ENCODE measurements at regions not wholly inside any gene's neighbourhood (a gene's known extent, or its start where the extent isn't known, plus 50 kb on each side); places are given as distances from the start of the nearest gene placed in this dataset.
"Not testable (repeated sequence)": the region's sequence is repeated elsewhere in the genome, so short reads cannot be mapped to it uniquely, and the experiment has no call there.

DNA sequence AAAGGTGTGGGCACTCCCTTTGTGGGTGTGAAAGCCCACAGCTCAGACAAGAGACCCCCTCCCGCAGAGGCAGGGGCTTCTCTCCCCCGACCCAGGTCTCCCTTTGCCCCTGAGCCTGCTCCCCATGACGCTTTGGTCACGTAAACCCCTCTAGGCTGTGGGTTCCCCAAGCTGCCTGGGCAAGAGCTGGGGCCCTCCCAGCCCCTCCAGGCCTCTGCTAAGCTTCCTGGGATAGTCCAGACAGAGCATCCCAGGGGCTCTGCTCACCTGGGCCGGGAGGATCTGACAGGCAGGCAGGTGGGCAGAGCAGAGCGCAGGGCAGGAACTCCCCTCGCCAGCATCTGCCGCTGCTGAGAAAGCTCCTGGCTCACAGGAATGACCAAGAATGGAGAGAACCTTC is 177.3 kb downstream of the BANP start:
- Histone ChIP-seq H3K9ac (ENCODE audit: low read depth in 1 of 3, low read length in 3 of 3) (no peak overlapping the region), H3K36me3 (ENCODE audit: control insufficient read depth in 3 of 3, insufficient read depth in 3 of 3, low read length in 3 of 3) (no peaks in the 10 kb centered on the region), H3K27me3 (ENCODE audit: control insufficient read depth in 3 of 3, insufficient read depth in 3 of 3, low read length in 3 of 3) (peaks cover 11 to 17% (median 16%) of the 10 kb centered on the region in 3 donors), H3K4me1 (ENCODE audit: control insufficient read depth in 3 of 3, insufficient read depth in 3 of 3, low read length in 3 of 3) (no peaks in the 10 kb centered on the region), H3K4me3 (ENCODE audit: low read length in 3 of 3) (no peak overlapping the region), H3K9me3 (ENCODE audit: control insufficient read depth in 3 of 3, low read length in 3 of 3) (no peaks in the 10 kb centered on the region), H3K27ac (ENCODE audit: low read depth, low read length) (no peak overlapping the region)

GRCh38 chr16:88129133-88129532 is 177.9 kb downstream of the BANP start:
- not testable (repeated sequence) for H3K36me3 ChIP-seq (ENCODE audit: control insufficient read depth in 3 of 3, insufficient read depth in 3 of 3, low read length in 3 of 3); H3K4me3 ChIP-seq (ENCODE audit: low read length in 3 of 3); H3K27ac ChIP-seq (ENCODE audit: low read depth, low read length); H3K9me3 ChIP-seq (ENCODE audit: control insufficient read depth in 3 of 3, low read length in 3 of 3); H3K9ac ChIP-seq (ENCODE audit: low read depth in 1 of 3, low read length in 3 of 3); H3K4me1 ChIP-seq (ENCODE audit: control insufficient read depth in 3 of 3, insufficient read depth in 3 of 3, low read length in 3 of 3)
- H3K27me3 ChIP-seq (ENCODE audit: control insufficient read depth in 3 of 3, insufficient read depth in 3 of 3, low read length in 3 of 3): peaks cover 16 to 21% (median 17%) of the 10 kb centered on the region in 3 donors

GRCh38 chr16:88130016-88130415 is 178.8 kb downstream of the BANP start:
- H3K27me3 ChIP-seq (ENCODE audit: control insufficient read depth in 3 of 3, insufficient read depth in 3 of 3, low read length in 3 of 3): peaks cover 17 to 23% (median 20%) of the 10 kb centered on the region in 3 donors
- H3K9me3 ChIP-seq (ENCODE audit: control insufficient read depth in 3 of 3, low read length in 3 of 3): no peaks in the 10 kb centered on the region
- H3K4me1 ChIP-seq (ENCODE audit: control insufficient read depth in 3 of 3, insufficient read depth in 3 of 3, low read length in 3 of 3): no peaks in the 10 kb centered on the region
- H3K9ac ChIP-seq (ENCODE audit: low read depth in 1 of 3, low read length in 3 of 3): no peak overlapping the region
- H3K27ac ChIP-seq (ENCODE audit: low read depth, low read length): no peak overlapping the region
- H3K4me3 ChIP-seq (ENCODE audit: low read length in 3 of 3): no peak overlapping the region
- H3K36me3 ChIP-seq (ENCODE audit: control insufficient read depth in 3 of 3, insufficient read depth in 3 of 3, low read length in 3 of 3): no peaks in the 10 kb centered on the region

DNA sequence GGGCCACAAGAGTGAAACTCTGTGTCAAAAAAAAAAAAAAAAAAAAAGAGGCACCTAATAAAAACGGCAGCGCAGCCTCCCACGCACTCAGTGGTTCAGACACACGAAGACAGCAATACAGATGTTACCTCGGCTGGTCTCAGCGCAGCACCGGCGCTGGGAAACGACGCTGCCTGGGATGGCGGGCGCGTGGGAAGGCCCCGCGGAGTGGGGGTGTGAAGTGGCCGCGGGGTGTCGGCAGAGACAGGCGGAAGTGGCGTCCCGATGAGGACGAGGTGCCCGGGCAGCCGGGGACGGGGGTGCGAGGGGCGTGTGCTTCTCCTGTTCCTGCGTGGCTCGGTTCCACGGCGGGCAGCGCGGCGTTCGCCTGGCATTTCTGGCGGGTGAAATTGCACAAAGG is 179.4 kb downstream of the BANP start:
- Histone ChIP-seq H3K36me3 (ENCODE audit: control insufficient read depth in 3 of 3, insufficient read depth in 3 of 3, low read length in 3 of 3) (no peaks in the 10 kb centered on the region), H3K27me3 (ENCODE audit: control insufficient read depth in 3 of 3, insufficient read depth in 3 of 3, low read length in 3 of 3) (peaks cover 17 to 23% (median 20%) of the 10 kb centered on the region in 3 donors), H3K4me3 (ENCODE audit: low read length in 3 of 3) (no peak overlapping the region), H3K27ac (ENCODE audit: low read depth, low read length) (no peak overlapping the region), H3K9me3 (ENCODE audit: control insufficient read depth in 3 of 3, low read length in 3 of 3) (no peaks in the 10 kb centered on the region), H3K9ac (ENCODE audit: low read depth in 1 of 3, low read length in 3 of 3) (no peak overlapping the region), H3K4me1 (ENCODE audit: control insufficient read depth in 3 of 3, insufficient read depth in 3 of 3, low read length in 3 of 3) (no peaks in the 10 kb centered on the region)

DNA sequence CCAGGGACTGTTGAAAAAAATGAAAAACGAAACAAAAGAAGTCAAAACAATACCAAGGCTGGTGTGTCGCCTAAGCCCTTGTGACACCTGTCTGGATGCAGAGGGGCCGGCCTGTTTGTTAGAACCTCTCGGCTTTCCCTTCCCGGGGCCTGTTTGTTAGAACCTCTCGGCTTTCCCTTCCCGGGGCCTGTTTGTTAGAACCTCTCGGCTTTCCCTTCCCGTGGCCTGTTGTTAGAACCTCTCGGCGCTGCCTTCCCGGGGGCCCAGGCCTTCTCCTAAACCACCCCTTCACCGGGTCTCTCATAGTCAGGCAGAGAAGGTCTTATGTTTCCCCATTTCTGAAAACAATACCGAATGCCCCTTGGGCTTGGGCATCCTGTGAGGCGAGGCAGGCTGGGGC is 180.0 kb downstream of the BANP start:
- no peaks in the 10 kb centered on the region for H3K9me3 ChIP-seq (ENCODE audit: control insufficient read depth in 3 of 3, low read length in 3 of 3)
- H3K36me3 ChIP-seq (ENCODE audit: control insufficient read depth in 3 of 3, insufficient read depth in 3 of 3, low read length in 3 of 3): no peaks in the 10 kb centered on the region
- no peaks in the 10 kb centered on the region for H3K4me1 ChIP-seq (ENCODE audit: control insufficient read depth in 3 of 3, insufficient read depth in 3 of 3, low read length in 3 of 3)
- peaks cover 20 to 27% (median 23%) of the 10 kb centered on the region in 3 donors for H3K27me3 ChIP-seq (ENCODE audit: control insufficient read depth in 3 of 3, insufficient read depth in 3 of 3, low read length in 3 of 3)
- no peak overlapping the region for H3K27ac ChIP-seq (ENCODE audit: low read depth, low read length)
- no peak overlapping the region for H3K4me3 ChIP-seq (ENCODE audit: low read length in 3 of 3)
- no peak overlapping the region for H3K9ac ChIP-seq (ENCODE audit: low read depth in 1 of 3, low read length in 3 of 3)

DNA sequence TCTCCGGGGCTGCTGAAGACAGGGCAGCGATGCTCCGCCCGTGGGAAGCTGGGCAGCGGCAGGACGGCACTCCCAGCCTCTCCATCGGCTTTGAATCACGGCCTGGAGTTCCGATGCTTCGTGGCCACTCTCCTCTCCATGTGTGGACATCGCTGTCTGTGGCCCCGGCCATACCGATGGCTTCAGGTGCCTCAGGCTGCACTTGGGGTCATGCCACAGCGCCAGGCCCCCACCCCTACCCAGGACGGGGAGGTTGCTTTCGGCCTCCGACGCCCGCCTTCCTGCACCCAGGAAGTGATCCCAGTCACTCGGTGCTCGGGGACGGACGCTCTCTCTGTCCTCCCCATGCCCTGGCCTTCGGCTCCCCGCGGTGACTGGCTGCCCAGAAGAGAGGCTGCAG is 180.7 kb downstream of the BANP start:
- H3K4me1 ChIP-seq (ENCODE audit: control insufficient read depth in 3 of 3, insufficient read depth in 3 of 3, low read length in 3 of 3): no peaks in the 10 kb centered on the region
- H3K36me3 ChIP-seq (ENCODE audit: control insufficient read depth in 3 of 3, insufficient read depth in 3 of 3, low read length in 3 of 3): no peaks in the 10 kb centered on the region
- no peaks in the 10 kb centered on the region for H3K9me3 ChIP-seq (ENCODE audit: control insufficient read depth in 3 of 3, low read length in 3 of 3)

DNA sequence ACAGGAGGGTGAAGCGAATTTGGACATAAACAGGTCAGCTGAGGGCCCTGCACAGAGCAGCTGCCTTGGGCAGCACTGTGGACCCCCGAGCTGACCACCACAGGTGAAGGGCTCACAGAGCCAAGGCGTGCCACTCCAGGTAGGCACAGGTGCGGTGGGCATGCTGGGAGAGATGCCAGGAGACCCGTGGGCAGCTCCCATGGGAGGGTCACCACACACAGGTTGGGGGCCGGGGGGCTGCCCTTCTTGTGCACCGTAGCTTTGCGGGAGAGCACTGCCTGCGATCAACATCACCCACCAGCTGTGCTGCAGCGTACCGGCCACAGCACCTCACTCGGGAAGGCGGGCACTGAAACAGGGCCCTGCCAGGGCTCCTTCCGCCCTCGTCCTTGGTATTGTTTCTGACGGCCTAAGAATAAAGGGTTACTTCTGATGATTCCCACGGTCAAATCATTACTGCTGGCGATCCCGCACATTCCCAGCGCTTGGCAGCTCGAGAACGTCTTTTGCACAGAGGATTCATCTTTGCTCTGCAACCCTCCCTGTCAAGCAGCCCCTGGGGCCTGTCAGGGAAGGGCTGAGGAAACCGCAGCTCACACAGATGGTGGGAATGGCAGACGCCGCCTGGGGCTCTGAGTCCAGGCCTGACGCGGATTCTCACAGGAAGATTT is 181.7 kb downstream of the BANP start:
- Histone ChIP-seq H3K27ac (ENCODE audit: low read depth, low read length) (no peak overlapping the region), H3K9me3 (ENCODE audit: control insufficient read depth in 3 of 3, low read length in 3 of 3) (no peaks in the 10 kb centered on the region), H3K36me3 (ENCODE audit: control insufficient read depth in 3 of 3, insufficient read depth in 3 of 3, low read length in 3 of 3) (no peaks in the 10 kb centered on the region), H3K27me3 (ENCODE audit: control insufficient read depth in 3 of 3, insufficient read depth in 3 of 3, low read length in 3 of 3) (peaks cover 22 to 40% (median 29%) of the 10 kb centered on the region in 3 donors), H3K4me1 (ENCODE audit: control insufficient read depth in 3 of 3, insufficient read depth in 3 of 3, low read length in 3 of 3) (no peaks in the 10 kb centered on the region), H3K9ac (ENCODE audit: low read depth in 1 of 3, low read length in 3 of 3) (no peak overlapping the region), H3K4me3 (ENCODE audit: low read length in 3 of 3) (no peak overlapping the region)

More for the DNA sequence above, 180.7 kb downstream of the BANP start:
- no peak overlapping the region for H3K4me3 ChIP-seq (ENCODE audit: low read length in 3 of 3)
- H3K27me3 ChIP-seq (ENCODE audit: control insufficient read depth in 3 of 3, insufficient read depth in 3 of 3, low read length in 3 of 3): peaks cover 22 to 33% (median 28%) of the 10 kb centered on the region in 3 donors
- no peak overlapping the region for H3K27ac ChIP-seq (ENCODE audit: low read depth, low read length)
- no peak overlapping the region for H3K9ac ChIP-seq (ENCODE audit: low read depth in 1 of 3, low read length in 3 of 3)

DNA sequence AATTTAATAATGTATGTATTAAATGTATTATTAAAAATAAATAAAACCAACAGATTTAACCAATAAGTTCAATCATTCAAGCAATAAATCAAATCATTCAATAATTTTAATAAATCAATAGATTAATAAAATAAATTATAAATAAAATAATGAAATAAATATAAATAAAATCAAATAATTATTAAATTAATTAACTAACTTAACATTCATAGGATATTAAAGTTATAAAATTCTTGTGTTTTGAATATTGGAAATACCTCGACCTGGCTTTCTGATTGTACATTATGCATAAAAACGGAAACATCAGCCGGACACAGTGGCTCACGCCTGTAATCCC is 182.2 kb downstream of the BANP start:
- H3K4me1 ChIP-seq (ENCODE audit: control insufficient read depth in 3 of 3, insufficient read depth in 3 of 3, low read length in 3 of 3): no peaks in the 10 kb centered on the region
- peaks cover 0 to 4% (median 0%) of the 10 kb centered on the region in 3 donors for H3K9me3 ChIP-seq (ENCODE audit: control insufficient read depth in 3 of 3, low read length in 3 of 3)
- no peak overlapping the region for H3K9ac ChIP-seq (ENCODE audit: low read depth in 1 of 3, low read length in 3 of 3)
- peaks cover 21 to 38% (median 29%) of the 10 kb centered on the region in 3 donors for H3K27me3 ChIP-seq (ENCODE audit: control insufficient read depth in 3 of 3, insufficient read depth in 3 of 3, low read length in 3 of 3)
- no peaks in the 10 kb centered on the region for H3K36me3 ChIP-seq (ENCODE audit: control insufficient read depth in 3 of 3, insufficient read depth in 3 of 3, low read length in 3 of 3)
- H3K27ac ChIP-seq (ENCODE audit: low read depth, low read length): no peak overlapping the region
- H3K4me3 ChIP-seq (ENCODE audit: low read length in 3 of 3): no peak overlapping the region

GRCh38 chr16:88134172-88134898 is 183.1 kb downstream of the BANP start:
- not testable (repeated sequence) for H3K4me3 ChIP-seq (ENCODE audit: low read length in 3 of 3); H3K4me1 ChIP-seq (ENCODE audit: control insufficient read depth in 3 of 3, insufficient read depth in 3 of 3, low read length in 3 of 3); H3K9ac ChIP-seq (ENCODE audit: low read depth in 1 of 3, low read length in 3 of 3); H3K36me3 ChIP-seq (ENCODE audit: control insufficient read depth in 3 of 3, insufficient read depth in 3 of 3, low read length in 3 of 3); H3K9me3 ChIP-seq (ENCODE audit: control insufficient read depth in 3 of 3, low read length in 3 of 3); H3K27ac ChIP-seq (ENCODE audit: low read depth, low read length)
- peaks cover 18 to 33% (median 29%) of the 10 kb centered on the region in 3 donors for H3K27me3 ChIP-seq (ENCODE audit: control insufficient read depth in 3 of 3, insufficient read depth in 3 of 3, low read length in 3 of 3)

DNA sequence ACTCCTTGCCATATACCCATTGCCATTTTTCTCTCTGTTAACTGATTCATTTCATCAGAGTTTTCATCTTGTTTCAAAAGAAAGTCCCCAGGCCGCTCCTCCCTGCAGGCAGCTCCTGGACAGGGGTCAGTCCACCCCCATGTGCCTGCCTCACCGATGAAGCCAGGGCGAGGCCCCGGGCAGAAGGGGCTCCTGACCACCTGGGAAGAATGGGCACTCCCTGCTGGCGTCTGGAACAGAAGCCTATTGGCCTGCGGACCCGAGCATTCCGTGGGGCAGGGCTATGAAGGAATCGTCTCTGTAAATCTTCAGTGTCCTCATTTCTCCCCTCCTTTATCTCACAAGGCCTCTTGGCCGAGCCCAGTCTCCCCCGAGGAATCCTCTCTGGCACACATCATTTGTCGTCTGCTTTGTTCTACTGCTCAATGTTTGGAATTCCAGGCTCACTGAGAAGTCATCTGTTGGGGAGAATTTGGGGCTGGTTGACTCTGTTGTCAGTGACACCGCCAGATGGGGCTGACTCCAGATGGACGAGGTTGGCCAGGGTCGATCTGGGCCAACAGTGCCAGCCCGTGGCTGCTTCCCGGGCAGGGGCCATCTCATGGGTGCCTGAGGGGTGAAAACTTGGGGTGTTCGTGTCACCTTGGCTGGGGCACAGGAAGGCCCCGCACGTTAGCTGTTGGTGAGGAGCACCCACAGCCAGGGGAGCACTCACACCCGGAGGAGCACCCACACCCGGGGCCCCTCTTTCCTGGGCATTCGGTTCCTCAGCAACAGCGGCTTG is 183.9 kb downstream of the BANP start:
- not testable (repeated sequence) for H3K4me3 ChIP-seq (ENCODE audit: low read length in 3 of 3); H3K4me1 ChIP-seq (ENCODE audit: control insufficient read depth in 3 of 3, insufficient read depth in 3 of 3, low read length in 3 of 3); H3K36me3 ChIP-seq (ENCODE audit: control insufficient read depth in 3 of 3, insufficient read depth in 3 of 3, low read length in 3 of 3); H3K9me3 ChIP-seq (ENCODE audit: control insufficient read depth in 3 of 3, low read length in 3 of 3); H3K27ac ChIP-seq (ENCODE audit: low read depth, low read length); H3K9ac ChIP-seq (ENCODE audit: low read depth in 1 of 3, low read length in 3 of 3)
- peaks cover 18 to 33% (median 29%) of the 10 kb centered on the region in 3 donors for H3K27me3 ChIP-seq (ENCODE audit: control insufficient read depth in 3 of 3, insufficient read depth in 3 of 3, low read length in 3 of 3)

Measured in skeletal muscle tissue (tissue), 3 donors.